AG04450 (cell line): ENCODE measurements at regions not wholly inside any gene's neighbourhood (a gene's known extent, or its start where the extent isn't known, plus 50 kb on each side); places are given as distances from the start of the nearest gene placed in this dataset.

Experiments used
- CTCF ChIA-PET: fragments of 300-600, 350-600 bp; formaldehyde crosslinking; extraction: SDS; loops from one replicate; lab custom pipeline; 2022; ENCODE audit warnings: antibody characterized with exemption, inconsistent platforms; lab: Charles Lee
- POLR2A ChIA-PET: fragments of 350-600 bp; formaldehyde crosslinking; extraction: SDS; loops from one replicate; lab custom pipeline; 2021; ENCODE audit warnings: antibody characterized with exemption, inconsistent platforms; lab: Yijun Ruan, JAX
- DNase-seq: peaks from one replicate; pipeline ENCODE4 v3.0.0-alpha.2; 2011; ENCODE audit warnings: low read depth, low spot score
- H3K27ac ChIP-seq: one replicate; pipeline ENCODE4 v1.5.1; 2012; ENCODE audit warnings: low read depth, low read length, control low read depth
- H3K27me3 ChIP-seq: one replicate; pipeline ENCODE4 v1.6.0; 2012; ENCODE audit warnings: low read length; ENCODE audit not compliant: control insufficient read depth, insufficient read depth
- H3K4me3 ChIP-seq: 2 replicates; pipeline ENCODE4 v1.5.1; 2011; ENCODE audit warnings: mild to moderate bottlenecking, low read depth, low read length, control low read depth
- H3K9me3 ChIP-seq: 2 replicates; pipeline ENCODE4 v1.5.1; 2012; ENCODE audit warnings: low read length; ENCODE audit not compliant: control insufficient read depth, insufficient read depth
- TF ChIP-seq, protein P1 (sequence below): IDR thresholded peaks from 2 replicates; pipeline ENCODE4 v1.5.1; 2011; ENCODE audit warnings: low read depth, low read length, control low read depth, inconsistent platforms

DNA sequence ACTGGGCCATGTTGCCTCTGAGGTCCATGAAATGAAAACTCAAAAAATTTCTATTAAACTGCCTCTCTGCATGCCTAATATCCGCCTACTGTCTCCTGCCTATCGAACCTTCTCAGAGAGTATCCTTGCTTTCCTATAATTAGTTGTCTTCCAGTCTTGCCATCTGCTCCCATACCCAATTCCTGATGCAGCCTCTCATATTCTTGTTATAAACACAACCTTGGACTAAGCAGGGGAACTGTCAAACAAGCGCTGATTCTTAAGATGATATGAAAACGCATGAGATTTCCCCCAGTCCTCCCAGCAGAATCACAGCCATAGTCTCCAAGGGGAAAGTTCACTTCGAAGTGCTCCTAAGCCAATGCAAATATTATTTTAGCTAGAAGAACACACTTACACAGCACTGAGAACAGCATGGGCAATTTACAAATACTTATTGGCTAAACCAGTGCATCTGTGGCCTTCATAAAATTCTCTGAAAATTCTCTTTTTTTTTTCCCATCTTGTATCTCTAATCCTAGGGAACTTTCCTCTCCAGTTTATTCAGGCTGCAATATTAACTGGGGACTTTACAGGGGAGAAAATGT lies 471.6 kb downstream of the MBD2 start:
- ChIA-PET POLR2A (no interaction called here), CTCF (no interaction called here)
- no peaks in the 10 kb centered on the region for H3K9me3 ChIP-seq
- TF ChIP-seq, protein P1, sequence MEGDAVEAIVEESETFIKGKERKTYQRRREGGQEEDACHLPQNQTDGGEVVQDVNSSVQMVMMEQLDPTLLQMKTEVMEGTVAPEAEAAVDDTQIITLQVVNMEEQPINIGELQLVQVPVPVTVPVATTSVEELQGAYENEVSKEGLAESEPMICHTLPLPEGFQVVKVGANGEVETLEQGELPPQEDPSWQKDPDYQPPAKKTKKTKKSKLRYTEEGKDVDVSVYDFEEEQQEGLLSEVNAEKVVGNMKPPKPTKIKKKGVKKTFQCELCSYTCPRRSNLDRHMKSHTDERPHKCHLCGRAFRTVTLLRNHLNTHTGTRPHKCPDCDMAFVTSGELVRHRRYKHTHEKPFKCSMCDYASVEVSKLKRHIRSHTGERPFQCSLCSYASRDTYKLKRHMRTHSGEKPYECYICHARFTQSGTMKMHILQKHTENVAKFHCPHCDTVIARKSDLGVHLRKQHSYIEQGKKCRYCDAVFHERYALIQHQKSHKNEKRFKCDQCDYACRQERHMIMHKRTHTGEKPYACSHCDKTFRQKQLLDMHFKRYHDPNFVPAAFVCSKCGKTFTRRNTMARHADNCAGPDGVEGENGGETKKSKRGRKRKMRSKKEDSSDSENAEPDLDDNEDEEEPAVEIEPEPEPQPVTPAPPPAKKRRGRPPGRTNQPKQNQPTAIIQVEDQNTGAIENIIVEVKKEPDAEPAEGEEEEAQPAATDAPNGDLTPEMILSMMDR = no peak
- no peak overlapping the region for H3K4me3 ChIP-seq
- DNase-seq = no peak
- H3K27ac ChIP-seq = no peak overlapping the region
- H3K27me3 ChIP-seq = no peaks in the 10 kb centered on the region

DNA sequence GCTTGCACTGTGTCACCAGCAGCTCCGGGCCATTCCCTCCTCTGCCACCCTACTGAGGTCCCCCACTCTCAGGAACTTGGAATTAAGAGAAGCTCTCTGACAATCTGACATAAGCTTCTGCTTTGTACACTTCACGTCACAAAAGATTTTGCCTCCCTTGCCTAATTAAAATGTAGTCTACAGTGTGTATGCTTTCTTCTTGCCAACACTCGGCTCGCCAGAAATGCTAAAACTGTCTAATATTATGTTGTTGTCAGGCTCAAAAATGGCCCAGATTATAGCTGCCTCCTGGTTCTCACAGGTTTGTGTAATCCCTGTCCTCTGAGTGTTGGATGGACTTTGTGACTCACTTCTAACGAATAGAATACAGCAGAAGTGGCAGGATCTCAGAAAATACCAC lies 474.7 kb downstream of the MBD2 start:
- ChIA-PET CTCF (no interaction called here), POLR2A (no interaction called here)
- H3K9me3 ChIP-seq = no peaks in the 10 kb centered on the region

DNA sequence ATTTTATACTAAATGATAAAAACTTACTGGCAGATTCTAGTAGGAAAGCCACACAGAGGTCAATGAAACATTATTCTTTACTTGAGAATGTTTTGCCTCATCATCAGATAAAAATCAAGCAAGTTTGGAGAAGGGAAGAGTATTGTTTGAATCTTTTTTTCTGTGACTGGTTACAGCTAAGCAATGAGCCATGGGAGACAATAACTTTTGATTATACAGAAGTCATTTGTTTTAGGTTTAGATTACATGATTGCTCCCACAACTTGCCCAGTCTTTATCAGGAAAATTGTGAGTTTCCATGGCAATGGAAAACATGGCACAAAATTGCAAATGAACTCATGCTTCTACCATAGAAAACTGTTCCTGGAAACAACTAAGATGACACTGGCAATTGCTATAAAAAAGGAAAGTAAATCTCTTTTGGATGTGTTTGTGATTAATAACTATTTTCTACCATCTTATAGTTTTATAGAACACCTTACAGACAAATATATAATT lies 476.8 kb downstream of the MBD2 start:
- Histone ChIP-seq H3K9me3 (no peaks in the 10 kb centered on the region), H3K27me3 (no peaks in the 10 kb centered on the region), H3K27ac (no peak overlapping the region), H3K4me3 (no peak overlapping the region)
- TF ChIP-seq, protein P1 = no peak
- CTCF ChIA-PET = no interaction called here
- no peak for DNase-seq
- POLR2A ChIA-PET = no interaction called here

More for the DNA sequence above, 474.7 kb downstream of the MBD2 start:
- TF ChIP-seq, protein P1 = no peak
- DNase-seq = no peak
- no peak overlapping the region for H3K27ac ChIP-seq
- H3K27me3 ChIP-seq = no peaks in the 10 kb centered on the region
- H3K4me3 ChIP-seq = no peak overlapping the region

DNA sequence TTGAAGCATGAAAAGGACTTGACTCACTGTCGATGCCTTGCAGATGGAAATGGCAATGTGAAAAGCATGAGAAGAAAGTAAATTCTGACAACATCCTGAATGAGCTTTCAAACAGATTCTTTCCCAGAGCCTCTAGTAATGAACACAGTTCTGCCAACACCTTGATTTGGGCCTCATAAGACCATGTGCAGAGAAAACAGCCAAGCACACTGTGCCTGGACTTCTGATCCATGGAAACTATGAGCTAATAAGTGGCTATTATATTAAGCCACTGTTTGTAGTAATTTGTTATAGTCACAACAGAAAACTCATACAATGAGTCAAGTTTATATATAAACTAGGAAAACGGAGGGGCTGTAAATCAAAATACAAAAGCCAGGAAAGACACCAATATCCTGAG lies 477.3 kb downstream of the MBD2 start:
- ChIA-PET POLR2A (no interaction called here), CTCF (no interaction called here)
- Histone ChIP-seq H3K4me3 (no peak overlapping the region), H3K27me3 (no peaks in the 10 kb centered on the region), H3K27ac (no peak overlapping the region), H3K9me3 (no peaks in the 10 kb centered on the region)
- no peak for DNase-seq
- TF ChIP-seq, protein P1 = no peak

DNA sequence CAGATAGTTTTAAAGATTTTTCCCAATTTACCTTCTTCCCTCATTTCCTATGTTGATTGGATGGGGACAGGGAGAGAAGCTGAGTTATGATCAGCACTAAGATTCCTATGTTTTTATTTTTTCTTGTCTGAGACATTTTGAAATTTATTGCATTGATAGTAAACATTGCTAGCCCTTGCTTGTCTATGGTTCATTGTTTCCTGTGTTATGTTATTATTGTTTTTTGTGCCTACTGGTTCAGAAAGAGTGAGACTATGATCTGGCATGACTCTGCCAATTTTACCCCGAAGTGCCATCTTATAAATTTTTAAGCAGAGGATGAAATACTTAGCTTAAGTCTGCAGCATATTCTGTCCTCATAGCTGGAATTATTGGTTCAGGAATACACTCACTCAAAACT lies 478.5 kb downstream of the MBD2 start:
- Histone ChIP-seq H3K27me3 (no peaks in the 10 kb centered on the region), H3K4me3 (no peak overlapping the region), H3K9me3 (no peaks in the 10 kb centered on the region), H3K27ac (no peak overlapping the region)
- DNase-seq = no peak
- TF ChIP-seq, protein P1 = no peak
- CTCF ChIA-PET = interaction anchor here (0.8 kb wide), 1 partner anchor 343 kb away, joined by 4 read pairs; no protein-coding TSS in a partner anchor
- POLR2A ChIA-PET = no interaction called here
